ENCODE measurements at regions not wholly inside any gene's neighbourhood (a gene's known extent, or its start where the extent isn't known, plus 50 kb on each side); places are given as distances from the start of the nearest gene placed in this dataset.

GRCh38 chr18:41659438-41660130 lies 295.4 kb upstream of the PIK3C3 start:
- TF ChIP-seq CTCF (IDR thresholded peaks at IDR 0.05) = no peak
- no peak for TF ChIP-seq POLR2A (IDR thresholded peaks at IDR 0.05)
- TF ChIP-seq EP300 (IDR thresholded peaks at IDR 0.05) = no peak
- TF ChIP-seq POLR2AphosphoS5 (IDR thresholded peaks at IDR 0.05) = no peak
- 70 to 85% methylated on average over 3 of the region's 3 CpGs for WGBS, 2 donors
- intact Hi-C loops (cut with DNase I) = no loop called here
- no peaks in the 10 kb centered on the region for H3K4me1 ChIP-seq
- H3K27ac ChIP-seq = no peak overlapping the region
- no peaks in the 10 kb centered on the region for H3K36me3 ChIP-seq
- no peak for DNase-seq
- no peaks in the 10 kb centered on the region for H3K9me3 ChIP-seq
- no peaks in the 10 kb centered on the region for H3K27me3 ChIP-seq
- no peak overlapping the region for H3K4me3 ChIP-seq

- intact Hi-C loops (cut with DNase I) = no loop called here
- no peak for DNase-seq
- no peaks in the 10 kb centered on the region for H3K27me3 ChIP-seq
- no peaks in the 10 kb centered on the region for H3K9me3 ChIP-seq
- H3K36me3 ChIP-seq = no peaks in the 10 kb centered on the region
- TF ChIP-seq POLR2AphosphoS5 (IDR thresholded peaks at IDR 0.05) = no peak
- TF ChIP-seq EP300 (IDR thresholded peaks at IDR 0.05) = no peak
- no peak for TF ChIP-seq POLR2A (IDR thresholded peaks at IDR 0.05)
- TF ChIP-seq CTCF (IDR thresholded peaks at IDR 0.05) = no peak
- WGBS, 2 donors = 88 to 90% methylated on average over 4 of the region's 4 CpGs
- H3K4me1 ChIP-seq = no peaks in the 10 kb centered on the region
- H3K27ac ChIP-seq = no peak overlapping the region
- no peak overlapping the region for H3K4me3 ChIP-seq
Observed at GRCh38 chr18:41657189-41657588, 297.8 kb upstream of the PIK3C3 start.

GRCh38 chr18:41655074-41655473 lies 300.0 kb upstream of the PIK3C3 start:
- no peak overlapping the region for H3K27ac ChIP-seq
- TF ChIP-seq POLR2AphosphoS5 (IDR thresholded peaks at IDR 0.05) (no peak), EP300 (IDR thresholded peaks at IDR 0.05) (no peak), CTCF (IDR thresholded peaks at IDR 0.05) (no peak), POLR2A (IDR thresholded peaks at IDR 0.05) (no peak)
- intact Hi-C loops (cut with DNase I) = no loop called here
- H3K9me3 ChIP-seq = no peaks in the 10 kb centered on the region
- H3K36me3 ChIP-seq = no peaks in the 10 kb centered on the region
- no peaks in the 10 kb centered on the region for H3K4me1 ChIP-seq
- 88% methylated on average over 1 of the region's 1 CpG for WGBS, 2 donors
- no peak overlapping the region for H3K4me3 ChIP-seq
- DNase-seq = no peak
- no peaks in the 10 kb centered on the region for H3K27me3 ChIP-seq

GRCh38 chr18:41647914-41648313 lies 307.1 kb upstream of the PIK3C3 start:
- H3K4me1 ChIP-seq = no peaks in the 10 kb centered on the region
- H3K9me3 ChIP-seq = no peaks in the 10 kb centered on the region
- DNase-seq = no peak
- no peak overlapping the region for H3K27ac ChIP-seq
- intact Hi-C loops (cut with DNase I) = no loop called here
- H3K36me3 ChIP-seq = no peaks in the 10 kb centered on the region
- no peak overlapping the region for H3K4me3 ChIP-seq
- no peak for TF ChIP-seq CTCF (IDR thresholded peaks at IDR 0.05)
- WGBS, 2 donors = 75 to 79% methylated on average over 2 of the region's 2 CpGs
- no peaks in the 10 kb centered on the region for H3K27me3 ChIP-seq

Measured in sigmoid colon (tissue), 6 donors.